GM18873 (cell line): ENCODE measurements at regions not wholly inside any gene's neighbourhood (a gene's known extent, or its start where the extent isn't known, plus 50 kb on each side); places are given as distances from the start of the nearest gene placed in this dataset.

Experiments
- ATAC-seq: cut with Tn5 transposase; IDR thresholded peaks from one replicate; pipeline ENCODE4 v1.9.1; 2021; ENCODE audit warnings: mild to moderate bottlenecking, moderate library complexity, moderate number of reproducible peaks; ENCODE audit not compliant: unreplicated experiment, low FRiP score

DNA sequence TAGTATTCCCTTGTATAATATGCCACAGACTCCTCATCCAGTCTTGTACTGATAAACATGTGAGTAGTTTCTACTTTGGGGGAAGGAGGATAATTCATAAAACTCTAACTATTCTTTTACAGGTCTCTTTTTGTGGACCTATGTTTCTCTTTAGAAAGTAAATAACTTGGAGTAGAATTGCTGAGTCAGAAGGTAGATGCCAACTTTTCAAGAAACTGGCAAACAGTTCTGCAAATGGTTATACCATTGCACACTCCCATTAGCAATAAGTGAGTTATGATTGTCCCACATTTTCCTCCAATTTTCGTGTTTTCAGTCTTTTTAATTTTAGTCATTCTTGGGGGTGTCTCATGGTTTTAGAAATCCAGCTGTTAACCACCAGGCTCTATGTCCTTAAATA lies 477.2 kb upstream of the LRRTM4 start:
- no peak for ATAC-seq

DNA sequence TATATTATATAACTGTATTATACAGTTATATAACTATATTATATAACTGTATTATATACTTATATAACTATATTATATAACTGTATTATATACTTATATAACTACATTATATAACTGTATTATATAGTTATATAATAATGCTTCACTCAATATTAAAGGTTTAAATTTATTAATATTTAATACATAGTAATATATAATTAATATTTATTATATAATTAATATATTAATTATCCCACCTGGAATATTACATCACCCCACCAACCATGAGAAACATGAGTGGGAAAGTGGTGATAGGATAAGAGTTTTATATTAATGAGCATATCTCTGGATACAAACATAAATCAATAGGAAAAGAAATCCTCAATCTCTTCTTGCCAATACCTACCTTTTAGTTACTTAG lies 487.1 kb upstream of the LRRTM4 start:
- ATAC-seq, result no peak

GRCh38 chr2:78011251-78011650 lies 489.1 kb upstream of the LRRTM4 start:
- no peak for ATAC-seq

GRCh38 chr2:78020491-78020890 lies 498.3 kb upstream of the LRRTM4 start:
- ATAC-seq, result no peak

GRCh38 chr2:78023356-78023755 lies 501.2 kb upstream of the LRRTM4 start:
- no peak for ATAC-seq

DNA sequence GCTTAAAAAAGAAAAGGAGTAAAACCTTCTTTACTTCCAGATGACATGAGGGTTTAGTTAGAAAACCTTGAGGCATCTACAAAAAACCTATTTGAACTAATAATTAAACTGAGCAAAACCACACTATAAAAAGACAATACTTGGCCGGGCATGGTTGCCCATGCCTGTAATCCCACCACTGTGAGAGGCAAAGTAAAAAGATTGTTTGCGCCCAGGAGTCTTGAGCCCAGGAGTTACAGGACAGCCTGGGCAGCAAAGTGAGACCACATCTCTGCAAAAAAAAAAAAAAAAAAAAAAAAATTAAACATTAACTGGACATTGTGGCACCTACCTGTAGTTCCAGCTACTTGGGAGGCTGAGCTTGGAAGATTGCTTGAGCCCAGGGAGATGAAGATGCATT lies 502.8 kb upstream of the LRRTM4 start:
- ATAC-seq, result no peak

DNA sequence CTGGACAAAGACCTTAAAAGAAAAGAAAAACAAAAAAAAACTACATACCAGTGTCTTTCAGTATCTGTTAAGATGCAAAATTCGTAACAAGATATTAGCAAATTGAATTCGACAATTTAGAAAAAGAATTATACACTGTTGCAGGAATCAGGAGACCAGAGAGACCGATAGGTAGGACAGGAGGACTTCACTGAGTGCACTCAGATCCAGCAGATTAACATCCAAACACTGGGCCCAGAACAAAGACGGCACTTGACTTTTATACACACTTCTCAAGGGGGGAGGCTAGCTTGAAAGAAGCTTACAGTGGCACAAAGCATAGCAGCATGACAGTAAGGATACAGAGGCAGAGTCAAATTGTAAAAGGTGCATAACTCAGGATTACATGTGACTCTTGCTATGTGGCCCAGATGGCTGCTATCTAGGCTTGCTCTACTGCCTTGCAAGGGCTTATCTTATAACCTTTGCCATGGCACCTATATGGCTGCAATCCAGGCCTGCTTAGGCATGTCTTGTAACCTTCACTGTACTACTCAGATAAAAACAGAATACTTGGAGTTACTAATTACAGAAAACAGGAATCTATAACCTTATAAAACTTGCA lies 507.3 kb upstream of the LRRTM4 start:
- ATAC-seq, result no peak

GRCh38 chr2:78034706-78035105 lies 512.5 kb upstream of the LRRTM4 start:
- no peak for ATAC-seq

GRCh38 chr2:78035804-78036203 lies 513.6 kb upstream of the LRRTM4 start:
- ATAC-seq, result no peak

DNA sequence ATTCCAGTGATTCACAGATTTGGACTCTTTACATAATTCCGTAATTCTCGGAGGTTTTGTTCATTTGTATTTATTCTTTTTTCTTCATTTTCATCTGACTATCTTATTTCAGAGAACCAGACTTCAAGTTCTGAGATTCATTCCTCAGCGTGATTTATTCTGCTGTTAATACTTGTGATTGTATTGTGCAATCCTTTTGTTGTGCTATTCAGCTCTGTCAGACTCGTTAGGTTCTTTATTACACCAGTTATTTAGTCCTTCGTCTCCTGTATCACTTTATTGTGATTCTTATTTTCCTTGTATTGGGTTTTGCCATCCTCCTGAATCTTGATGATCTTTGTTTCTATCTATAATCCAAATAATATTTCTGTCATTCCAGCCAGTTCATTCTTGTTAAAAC lies 529.3 kb upstream of the LRRTM4 start:
- ATAC-seq, result no peak

DNA sequence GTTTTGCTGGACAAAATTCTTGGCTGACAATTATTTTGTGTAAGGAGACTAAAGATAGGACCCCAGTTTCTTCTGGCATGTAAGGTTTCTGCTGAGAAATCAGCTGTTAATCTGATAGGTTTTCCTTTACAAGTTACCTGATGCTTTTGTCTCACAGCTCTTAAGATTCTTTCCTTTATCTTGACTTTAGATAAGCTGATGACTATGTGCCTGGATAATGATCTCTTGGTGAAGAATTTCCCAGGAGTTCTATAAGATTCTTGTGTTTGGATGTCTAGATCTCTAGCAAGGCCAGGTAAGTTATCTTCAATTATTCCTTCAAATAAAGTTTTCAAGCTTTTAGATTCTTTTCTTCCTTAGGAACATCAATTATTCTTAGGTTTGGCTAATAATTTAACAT lies 534.8 kb upstream of the LRRTM4 start:
- no peak for ATAC-seq

GRCh38 chr2:78061301-78061700 lies 539.1 kb upstream of the LRRTM4 start:
- no peak for ATAC-seq

- ATAC-seq, result no peak
Observed at GRCh38 chr2:78061732-78062131, 539.6 kb upstream of the LRRTM4 start.

DNA sequence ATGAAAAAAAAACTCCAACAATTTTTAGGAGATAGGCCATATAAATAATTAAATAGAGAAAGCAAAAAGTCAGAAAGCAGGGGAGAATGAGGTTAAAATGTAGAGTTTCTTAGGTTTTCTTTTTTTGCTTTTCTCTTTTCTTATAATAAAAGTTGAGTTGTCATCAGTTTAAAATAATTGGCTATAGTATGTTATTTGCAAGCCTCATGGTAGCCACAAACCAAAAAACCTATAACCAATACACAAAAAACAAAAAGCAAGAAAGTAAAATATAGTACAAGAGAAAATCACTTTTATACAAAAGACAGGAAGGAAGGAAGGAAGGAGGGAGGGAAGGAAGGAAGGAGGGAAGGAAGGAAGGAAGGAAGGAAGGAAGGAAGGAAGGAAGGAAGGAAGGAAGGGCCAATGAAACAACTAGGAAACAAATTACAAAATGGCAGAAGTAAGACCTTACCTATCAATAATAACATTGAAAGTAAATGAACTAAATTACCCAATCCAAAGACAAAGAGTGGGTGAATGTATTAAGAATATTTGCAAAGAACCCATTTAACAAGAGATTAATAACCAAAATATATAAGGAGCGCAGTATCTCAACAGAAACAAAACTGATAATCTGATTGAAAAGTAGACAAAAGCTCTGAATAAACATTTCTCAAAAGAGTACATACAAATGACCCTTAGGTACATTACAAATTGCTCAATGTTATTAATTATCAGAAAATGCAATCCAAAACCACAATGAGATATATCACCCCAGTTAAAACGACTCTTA lies 541.3 kb upstream of the LRRTM4 start:
- no peak for ATAC-seq

GRCh38 chr2:78065366-78065765 lies 543.2 kb upstream of the LRRTM4 start:
- no peak for ATAC-seq

GRCh38 chr2:78068808-78069207 lies 546.6 kb upstream of the LRRTM4 start:
- ATAC-seq, result no peak

GRCh38 chr2:78070693-78071092 lies 548.5 kb upstream of the LRRTM4 start:
- no peak for ATAC-seq

GRCh38 chr2:78077633-78078032 lies 555.5 kb upstream of the LRRTM4 start:
- no peak for ATAC-seq

DNA sequence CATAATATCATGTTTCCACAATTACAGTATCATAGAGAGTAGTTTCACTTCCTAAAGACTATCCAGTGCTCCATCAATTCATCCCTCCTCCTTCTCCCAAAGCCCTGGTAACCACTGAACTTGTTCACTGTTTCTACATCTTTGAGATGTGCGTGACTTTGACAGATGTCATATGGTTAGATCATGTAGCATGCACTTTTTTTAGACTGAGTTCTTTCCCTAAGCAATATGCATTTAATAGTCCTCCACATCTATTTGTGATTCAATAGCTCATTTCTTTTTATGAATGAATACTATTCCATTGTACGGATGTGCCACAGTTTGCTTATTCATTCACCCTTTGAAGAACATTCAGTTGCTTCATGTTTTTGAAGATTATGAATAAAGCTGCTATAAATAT lies 560.4 kb upstream of the LRRTM4 start:
- ATAC-seq, result no peak

DNA sequence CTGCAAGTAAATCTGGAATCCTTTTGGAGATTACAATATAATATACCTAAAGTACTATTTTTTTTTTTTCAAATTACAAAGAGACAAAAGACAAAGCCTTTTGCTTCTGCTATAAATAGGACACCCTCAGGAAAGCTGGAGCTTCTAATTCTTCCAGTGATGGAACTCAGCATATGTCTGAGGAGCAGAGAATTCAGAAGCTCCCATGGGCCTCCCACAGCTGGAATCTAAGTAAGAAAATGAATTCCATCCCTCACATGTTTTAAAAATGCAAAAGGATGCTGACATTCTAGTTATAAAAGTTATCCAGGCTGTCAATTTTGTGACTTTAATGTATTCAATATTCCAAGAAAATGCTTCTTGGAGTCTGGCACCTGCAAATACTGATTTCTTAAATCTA lies 571.3 kb upstream of the LRRTM4 start:
- ATAC-seq, result no peak

DNA sequence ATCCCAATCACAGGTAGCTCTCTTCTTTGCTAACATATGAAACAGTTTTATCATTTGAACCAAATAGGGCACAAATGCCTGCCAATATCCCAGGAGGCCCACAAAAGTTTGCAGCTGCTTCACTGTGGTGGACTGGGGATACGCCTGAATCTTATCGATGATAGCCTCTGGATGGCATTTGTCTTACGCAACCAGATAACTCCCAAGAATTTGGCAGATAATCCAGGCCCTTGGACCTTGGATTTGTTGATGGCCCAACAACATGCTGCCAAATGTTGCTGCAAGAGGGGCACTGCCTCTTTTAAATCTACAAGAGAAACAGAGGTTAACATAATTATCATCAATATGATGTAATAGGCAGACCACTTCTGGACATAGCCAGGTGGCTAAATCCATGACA lies 587.1 kb upstream of the LRRTM4 start:
- ATAC-seq, result no peak

DNA sequence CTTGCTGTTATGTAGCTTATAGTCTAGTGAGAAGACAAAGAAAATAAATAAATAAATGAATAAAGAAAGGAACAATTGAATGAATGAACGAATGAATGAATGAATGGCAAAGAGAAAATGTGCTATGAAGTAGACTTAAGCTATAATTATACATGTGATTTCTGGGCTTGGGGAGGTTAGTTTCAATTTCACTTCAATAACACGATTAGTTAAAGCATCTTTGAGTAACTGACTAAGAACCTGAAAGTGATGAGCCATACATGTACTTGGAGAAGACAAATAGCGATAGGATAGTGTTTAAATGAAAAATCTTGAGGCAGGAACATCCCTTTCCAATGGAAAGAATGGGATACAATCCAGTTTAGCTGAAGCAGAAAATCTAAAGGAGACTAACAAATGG lies 593.1 kb upstream of the LRRTM4 start:
- no peak for ATAC-seq
